Activated B cell treated with CpG ODN at 0.5 μM for 24 hours (primary cell): ENCODE measurements at regions not wholly inside any gene's neighbourhood (a gene's known extent, or its start where the extent isn't known, plus 50 kb on each side); places are given as distances from the start of the nearest gene placed in this dataset.

Source experiments
- ATAC-seq: fragments of 200-7000 bp; cut with Tn5 transposase; one replicate; pipeline ENCODE4 v1.10.0; 2021; ENCODE audit warnings: low read depth, mild to moderate bottlenecking, moderate library complexity
- CTCF ChIA-PET: fragments of 350-600 bp; sonication (Branson Sonifier 250); formaldehyde crosslinking; loops from one replicate; lab custom pipeline; 2021; ENCODE audit warnings: antibody characterized with exemption; lab: Charles Lee
- POLR2A ChIA-PET: fragments of 350-600 bp; sonication (Branson Sonifier 250); formaldehyde crosslinking; loops from one replicate; lab custom pipeline; 2021; ENCODE audit warnings: antibody characterized with exemption; lab: Charles Lee
- DNase-seq: peaks from one replicate; pipeline ENCODE4 v3.0.0; 2022
- H3K27ac Mint-ChIP-seq: one replicate; pipeline ENCODE4 v1.8.0; 2020; ENCODE audit warnings: mixed read lengths
- H3K27me3 Mint-ChIP-seq: one replicate; pipeline ENCODE4 v1.8.0; 2021; ENCODE audit warnings: mixed read lengths
- H3K36me3 Mint-ChIP-seq: one replicate; pipeline ENCODE4 v1.8.0; 2021; ENCODE audit warnings: low read depth, mixed read lengths
- H3K4me1 Mint-ChIP-seq: one replicate; pipeline ENCODE4 v1.8.0; 2021; ENCODE audit warnings: mixed read lengths
- H3K4me3 Mint-ChIP-seq: one replicate; pipeline ENCODE4 v1.8.0; 2020; ENCODE audit warnings: mild to moderate bottlenecking, mixed read lengths
- H3K9me3 Mint-ChIP-seq: one replicate; pipeline ENCODE4 v1.8.0; 2020; ENCODE audit warnings: mixed read lengths
- CTCF ChIP-seq: fragments of 200-600 bp; IDR thresholded peaks from one replicate; pipeline ENCODE4 v1.8.0; 2022; ENCODE audit warnings: antibody characterized with exemption, mild to moderate bottlenecking
- intact Hi-C: fragments of 100-400 bp; cut with micrococcal nuclease; formaldehyde crosslinking; loops from one replicate; pipeline ENCODE4 v1.15.1; 2024

GRCh38 chr6:94089941-94090340 lies 670.6 kb upstream of the EPHA7 start:
- Mint-ChIP-seq H3K27ac (no peak overlapping the region), H3K27me3 (no peaks in the 10 kb centered on the region), H3K4me1 (no peaks in the 10 kb centered on the region), H3K36me3 (no peaks in the 10 kb centered on the region), H3K4me3 (no peak overlapping the region), H3K9me3 (no peaks in the 10 kb centered on the region)
- POLR2A ChIA-PET: no interaction called here
- ATAC-seq: no peak
- DNase-seq: no peak
- no peak for TF ChIP-seq CTCF
- CTCF ChIA-PET: no interaction called here
- intact Hi-C loops: no loop called here

- CTCF ChIA-PET: no interaction called here
Measured at GRCh38 chr6:94088870-94089269, 669.5 kb upstream of the EPHA7 start.

GRCh38 chr6:94074764-94075163 lies 655.4 kb upstream of the EPHA7 start:
- Mint-ChIP-seq H3K27ac (no peak overlapping the region), H3K36me3 (no peaks in the 10 kb centered on the region), H3K9me3 (no peaks in the 10 kb centered on the region), H3K4me3 (no peak overlapping the region), H3K4me1 (no peaks in the 10 kb centered on the region), H3K27me3 (no peaks in the 10 kb centered on the region)
- DNase-seq (no peak), ATAC-seq (no peak)
- ChIA-PET POLR2A (no interaction called here), CTCF (no interaction called here)
- intact Hi-C loops: no loop called here
- no peak for TF ChIP-seq CTCF

More at GRCh38 chr6:94088870-94089269, 669.5 kb upstream of the EPHA7 start:
- no peaks in the 10 kb centered on the region for H3K4me1 Mint-ChIP-seq
- DNase-seq (no peak), ATAC-seq (no peak)
- intact Hi-C loops: no loop called here
- POLR2A ChIA-PET: no interaction called here
- no peaks in the 10 kb centered on the region for H3K27me3 Mint-ChIP-seq
- no peaks in the 10 kb centered on the region for H3K9me3 Mint-ChIP-seq
- H3K4me3 Mint-ChIP-seq: no peak overlapping the region
- H3K36me3 Mint-ChIP-seq: no peaks in the 10 kb centered on the region
- H3K27ac Mint-ChIP-seq: no peak overlapping the region
- TF ChIP-seq CTCF: no peak

GRCh38 chr6:94071835-94072234 lies 652.5 kb upstream of the EPHA7 start:
- DNase-seq: no peak
- ChIA-PET CTCF (no interaction called here), POLR2A (no interaction called here)
- Mint-ChIP-seq H3K27me3 (no peaks in the 10 kb centered on the region), H3K4me3 (no peak overlapping the region), H3K27ac (no peak overlapping the region), H3K9me3 (no peaks in the 10 kb centered on the region), H3K4me1 (no peaks in the 10 kb centered on the region), H3K36me3 (no peaks in the 10 kb centered on the region)
- no peak for TF ChIP-seq CTCF
- ATAC-seq: no peak
- intact Hi-C loops: no loop called here

- no peak overlapping the region for H3K4me3 Mint-ChIP-seq
- ATAC-seq: no peak
- H3K27ac Mint-ChIP-seq: no peak overlapping the region
- no peak for TF ChIP-seq CTCF
- intact Hi-C loops: no loop called here
- no peaks in the 10 kb centered on the region for H3K27me3 Mint-ChIP-seq
- DNase-seq: no peak
- H3K9me3 Mint-ChIP-seq: no peaks in the 10 kb centered on the region
- CTCF ChIA-PET: no interaction called here
- no peaks in the 10 kb centered on the region for H3K4me1 Mint-ChIP-seq
- H3K36me3 Mint-ChIP-seq: no peaks in the 10 kb centered on the region
- POLR2A ChIA-PET: no interaction called here
Measured at GRCh38 chr6:94065707-94066337, 646.5 kb upstream of the EPHA7 start.
